Uterus (tissue), 3 donors: ENCODE measurements at regions not wholly inside any gene's neighbourhood (a gene's known extent, or its start where the extent isn't known, plus 50 kb on each side); places are given as distances from the start of the nearest gene placed in this dataset.

Source experiments
- DNase-seq, 2 donors: peaks; one replicate each; pipeline ENCODE4 v3.0.0-alpha.2; 2019 to 2020
- H3K27ac ChIP-seq, 2 donors: fragments of 200-600 bp; sonication (generic); 1 replicate in 1 of 2; 2 replicates in 1 of 2; pipeline ENCODE4 v1.5.1; 2016 to 2018
- H3K27me3 ChIP-seq, 2 donors: fragments of 200-600 bp; sonication (generic); one replicate each; pipeline ENCODE4 v1.5.1; 2018 to 2019; ENCODE audit warnings: control low read depth in 1 of 2
- H3K36me3 ChIP-seq, 2 donors: fragments of 200-600 bp; sonication (generic); one replicate each; pipeline ENCODE4 v1.5.1; 2019; ENCODE audit warnings: control low read depth in 1 of 2
- H3K4me1 ChIP-seq, 2 donors: fragments of 200-600 bp; sonication (generic); one replicate each; pipeline ENCODE4 v1.5.1; 2018 to 2019; ENCODE audit warnings: control low read depth in 1 of 2
- H3K4me3 ChIP-seq, 2 donors: fragments of 200-600 bp; sonication (generic); 1 replicate in 1 of 2; 2 replicates in 1 of 2; pipeline ENCODE4 v1.5.1; 2018 to 2019; ENCODE audit warnings: mild to moderate bottlenecking in 1 of 2
- H3K9me3 ChIP-seq, 2 donors: fragments of 200-600 bp; sonication (generic); one replicate each; pipeline ENCODE4 v1.5.1; 2019; ENCODE audit warnings: control low read depth in 1 of 2
- POLR2A ChIP-seq, 2 donors: fragments of 450-650 bp; IDR thresholded peaks; one replicate each; pipeline ENCODE4 v1.6.1; 2016; ENCODE audit warnings: antibody characterized with exemption in 2 of 2, mild to moderate bottlenecking in 1 of 2, moderate library complexity in 1 of 2
- intact Hi-C: fragments of 100-400 bp; cut with DNase I; formaldehyde crosslinking; loops from one replicate; pipeline ENCODE4 v1.15.1; 2023; ENCODE audit warnings: low total_unique reads
- TF ChIP-seq, protein P1 (sequence below), 4 experiments: fragments of 200-600 bp in 2 of 4; fragments of 450-650 bp in 2 of 4; sonication (generic) in 2 of 4; IDR thresholded peaks; one replicate each; pipeline ENCODE4 v1.5.1; 2016 to 2019; ENCODE audit warnings: antibody characterized with exemption in 4 of 4, mild to moderate bottlenecking in 2 of 4, moderate library complexity in 1 of 4
- donor health status: DM: yes; HTN: yes; CAD: no.

GRCh38 chr14:86513056-86513455, 983.1 kb downstream of the FLRT2 start:
- intact Hi-C loops, result no loop called here
- Histone ChIP-seq H3K27ac (no peak overlapping the region), H3K4me1 (peaks cover 0 to 6% of the 10 kb centered on the region in 2 donors), H3K9me3 (no peaks in the 10 kb centered on the region), H3K27me3 (no peaks in the 10 kb centered on the region), H3K4me3 (no peak overlapping the region), H3K36me3 (no peaks in the 10 kb centered on the region)
- DNase-seq, result no peak
- TF ChIP-seq POLR2A (IDR thresholded peaks at IDR 0.05), result no peak
- TF ChIP-seq, protein P1, sequence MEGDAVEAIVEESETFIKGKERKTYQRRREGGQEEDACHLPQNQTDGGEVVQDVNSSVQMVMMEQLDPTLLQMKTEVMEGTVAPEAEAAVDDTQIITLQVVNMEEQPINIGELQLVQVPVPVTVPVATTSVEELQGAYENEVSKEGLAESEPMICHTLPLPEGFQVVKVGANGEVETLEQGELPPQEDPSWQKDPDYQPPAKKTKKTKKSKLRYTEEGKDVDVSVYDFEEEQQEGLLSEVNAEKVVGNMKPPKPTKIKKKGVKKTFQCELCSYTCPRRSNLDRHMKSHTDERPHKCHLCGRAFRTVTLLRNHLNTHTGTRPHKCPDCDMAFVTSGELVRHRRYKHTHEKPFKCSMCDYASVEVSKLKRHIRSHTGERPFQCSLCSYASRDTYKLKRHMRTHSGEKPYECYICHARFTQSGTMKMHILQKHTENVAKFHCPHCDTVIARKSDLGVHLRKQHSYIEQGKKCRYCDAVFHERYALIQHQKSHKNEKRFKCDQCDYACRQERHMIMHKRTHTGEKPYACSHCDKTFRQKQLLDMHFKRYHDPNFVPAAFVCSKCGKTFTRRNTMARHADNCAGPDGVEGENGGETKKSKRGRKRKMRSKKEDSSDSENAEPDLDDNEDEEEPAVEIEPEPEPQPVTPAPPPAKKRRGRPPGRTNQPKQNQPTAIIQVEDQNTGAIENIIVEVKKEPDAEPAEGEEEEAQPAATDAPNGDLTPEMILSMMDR (IDR thresholded peaks at IDR 0.05), result no peak

DNA sequence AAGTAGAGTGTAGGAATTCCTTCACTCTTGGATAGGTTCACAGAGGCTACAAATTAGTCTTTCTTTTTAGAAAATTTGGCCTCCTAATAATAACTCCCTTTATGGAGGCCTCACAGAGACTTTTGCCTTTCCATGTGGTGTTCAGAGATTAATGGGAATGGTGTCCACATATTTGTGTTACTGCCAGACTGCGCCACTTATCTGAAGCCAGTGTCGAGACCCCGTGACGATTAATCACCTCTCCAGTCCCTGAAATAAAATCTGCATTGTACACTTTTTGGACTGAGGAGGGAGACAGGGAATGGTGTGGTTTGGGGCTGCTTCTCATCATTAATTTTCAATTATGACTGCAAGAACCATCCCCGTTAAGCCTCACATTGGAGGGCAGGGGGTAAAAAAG, 980.5 kb downstream of the FLRT2 start:
- peak; percentile 26 to 31 for DNase-seq
- Histone ChIP-seq H3K4me3 (no peak overlapping the region), H3K36me3 (no peaks in the 10 kb centered on the region), H3K9me3 (no peaks in the 10 kb centered on the region), H3K27me3 (no peaks in the 10 kb centered on the region), H3K27ac (peak overlapping the region; percentile 43 to 51), H3K4me1 (peaks cover 0 to 6% of the 10 kb centered on the region in 2 donors)
- TF ChIP-seq POLR2A (IDR thresholded peaks at IDR 0.05), result no peak
- TF ChIP-seq, protein P1 (IDR thresholded peaks at IDR 0.05), result no peak
- intact Hi-C loops, result no loop called here

DNA sequence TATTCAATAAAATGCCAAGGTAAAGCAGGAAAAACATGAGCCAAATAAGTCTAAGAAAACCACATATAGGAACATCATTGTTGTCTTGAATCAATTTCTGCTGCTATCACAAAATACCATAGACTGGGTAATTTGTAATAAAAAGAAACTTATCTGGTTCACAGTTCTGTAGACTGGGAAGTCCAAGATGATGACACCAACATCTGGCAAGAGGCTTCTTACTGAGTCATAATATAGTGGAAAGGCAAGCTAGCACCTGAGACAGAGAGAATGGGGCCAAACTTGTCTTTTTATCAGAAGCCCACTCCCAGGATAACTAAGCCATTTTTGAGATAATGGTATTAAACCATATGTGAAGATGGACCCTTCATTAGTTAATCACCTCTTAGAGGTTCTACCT, 975.9 kb downstream of the FLRT2 start:
- no peak for DNase-seq
- H3K4me1 ChIP-seq, result no peaks in the 10 kb centered on the region
- no peak overlapping the region for H3K4me3 ChIP-seq
- H3K27ac ChIP-seq, result no peak overlapping the region
- intact Hi-C loops, result no loop called here
- H3K9me3 ChIP-seq, result no peaks in the 10 kb centered on the region
- TF ChIP-seq POLR2A (IDR thresholded peaks at IDR 0.05), result no peak
- TF ChIP-seq, protein P1 (IDR thresholded peaks at IDR 0.05), result no peak
- H3K36me3 ChIP-seq, result no peaks in the 10 kb centered on the region
- H3K27me3 ChIP-seq, result no peaks in the 10 kb centered on the region

GRCh38 chr14:86501611-86502010, 971.7 kb downstream of the FLRT2 start:
- H3K27ac ChIP-seq, result no peak overlapping the region
- H3K36me3 ChIP-seq, result no peaks in the 10 kb centered on the region
- no peaks in the 10 kb centered on the region for H3K27me3 ChIP-seq
- DNase-seq, result no peak
- intact Hi-C loops, result no loop called here
- H3K9me3 ChIP-seq, result no peaks in the 10 kb centered on the region
- H3K4me1 ChIP-seq, result no peaks in the 10 kb centered on the region
- TF ChIP-seq, protein P1 (IDR thresholded peaks at IDR 0.05), result no peak
- no peak for TF ChIP-seq POLR2A (IDR thresholded peaks at IDR 0.05)
- H3K4me3 ChIP-seq, result no peak overlapping the region

GRCh38 chr14:86491743-86492142, 961.8 kb downstream of the FLRT2 start:
- Histone ChIP-seq H3K4me3 (no peak overlapping the region), H3K9me3 (no peaks in the 10 kb centered on the region), H3K36me3 (no peaks in the 10 kb centered on the region), H3K27ac (no peak overlapping the region), H3K27me3 (no peaks in the 10 kb centered on the region), H3K4me1 (no peaks in the 10 kb centered on the region)
- no peak for DNase-seq
- TF ChIP-seq, protein P1 (IDR thresholded peaks at IDR 0.05), result no peak
- no peak for TF ChIP-seq POLR2A (IDR thresholded peaks at IDR 0.05)
- intact Hi-C loops, result no loop called here
